HL-60 (cell line): ENCODE measurements at regions not wholly inside any gene's neighbourhood (a gene's known extent, or its start where the extent isn't known, plus 50 kb on each side); places are given as distances from the start of the nearest gene placed in this dataset.

Experiments
- CTCF ChIP-seq: IDR thresholded peaks from one replicate; pipeline ENCODE4 v1.5.1; 2011; ENCODE audit warnings: low read length, control low read depth, inconsistent platforms; ENCODE audit not compliant: insufficient read depth
- GABPA ChIP-seq: IDR thresholded peaks from 2 replicates; pipeline ENCODE4 v1.6.1; 2012; ENCODE audit warnings: low read depth
- TF ChIP-seq, protein P1 (sequence below): IDR thresholded peaks from 2 replicates; pipeline ENCODE4 v1.6.1; 2012; ENCODE audit warnings: low read depth; ENCODE audit not compliant: insufficient replicate concordance

GRCh38 chr5:33277061-33277650 is 163.6 kb upstream of the TARS1 start:
- TF ChIP-seq CTCF: no peak
- TF ChIP-seq, protein P1, sequence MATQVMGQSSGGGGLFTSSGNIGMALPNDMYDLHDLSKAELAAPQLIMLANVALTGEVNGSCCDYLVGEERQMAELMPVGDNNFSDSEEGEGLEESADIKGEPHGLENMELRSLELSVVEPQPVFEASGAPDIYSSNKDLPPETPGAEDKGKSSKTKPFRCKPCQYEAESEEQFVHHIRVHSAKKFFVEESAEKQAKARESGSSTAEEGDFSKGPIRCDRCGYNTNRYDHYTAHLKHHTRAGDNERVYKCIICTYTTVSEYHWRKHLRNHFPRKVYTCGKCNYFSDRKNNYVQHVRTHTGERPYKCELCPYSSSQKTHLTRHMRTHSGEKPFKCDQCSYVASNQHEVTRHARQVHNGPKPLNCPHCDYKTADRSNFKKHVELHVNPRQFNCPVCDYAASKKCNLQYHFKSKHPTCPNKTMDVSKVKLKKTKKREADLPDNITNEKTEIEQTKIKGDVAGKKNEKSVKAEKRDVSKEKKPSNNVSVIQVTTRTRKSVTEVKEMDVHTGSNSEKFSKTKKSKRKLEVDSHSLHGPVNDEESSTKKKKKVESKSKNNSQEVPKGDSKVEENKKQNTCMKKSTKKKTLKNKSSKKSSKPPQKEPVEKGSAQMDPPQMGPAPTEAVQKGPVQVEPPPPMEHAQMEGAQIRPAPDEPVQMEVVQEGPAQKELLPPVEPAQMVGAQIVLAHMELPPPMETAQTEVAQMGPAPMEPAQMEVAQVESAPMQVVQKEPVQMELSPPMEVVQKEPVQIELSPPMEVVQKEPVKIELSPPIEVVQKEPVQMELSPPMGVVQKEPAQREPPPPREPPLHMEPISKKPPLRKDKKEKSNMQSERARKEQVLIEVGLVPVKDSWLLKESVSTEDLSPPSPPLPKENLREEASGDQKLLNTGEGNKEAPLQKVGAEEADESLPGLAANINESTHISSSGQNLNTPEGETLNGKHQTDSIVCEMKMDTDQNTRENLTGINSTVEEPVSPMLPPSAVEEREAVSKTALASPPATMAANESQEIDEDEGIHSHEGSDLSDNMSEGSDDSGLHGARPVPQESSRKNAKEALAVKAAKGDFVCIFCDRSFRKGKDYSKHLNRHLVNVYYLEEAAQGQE: no peak
- no peak for TF ChIP-seq GABPA
